ENCODE measurements at regions not wholly inside any gene's neighbourhood (a gene's known extent, or its start where the extent isn't known, plus 50 kb on each side); places are given as distances from the start of the nearest gene placed in this dataset.
A peak's percentile ranks its signal among the peaks of the same experiment; 100 is the strongest.

GRCh38 chr18:10022365-10022764 is 108.5 kb downstream of the VAPA start:
- ATAC-seq = no peak
- peaks cover 0 to 4% (median 0%) of the 10 kb centered on the region in 11 donors for H3K9me3 ChIP-seq
- no peak for DNase-seq
- 93 to 96% methylated on average over 4 of the region's 4 CpGs for WGBS, 2 donors
- no peak overlapping the region for H3K27ac ChIP-seq
- H3K36me3 ChIP-seq = no peaks in the 10 kb centered on the region
- TF ChIP-seq, protein P1, sequence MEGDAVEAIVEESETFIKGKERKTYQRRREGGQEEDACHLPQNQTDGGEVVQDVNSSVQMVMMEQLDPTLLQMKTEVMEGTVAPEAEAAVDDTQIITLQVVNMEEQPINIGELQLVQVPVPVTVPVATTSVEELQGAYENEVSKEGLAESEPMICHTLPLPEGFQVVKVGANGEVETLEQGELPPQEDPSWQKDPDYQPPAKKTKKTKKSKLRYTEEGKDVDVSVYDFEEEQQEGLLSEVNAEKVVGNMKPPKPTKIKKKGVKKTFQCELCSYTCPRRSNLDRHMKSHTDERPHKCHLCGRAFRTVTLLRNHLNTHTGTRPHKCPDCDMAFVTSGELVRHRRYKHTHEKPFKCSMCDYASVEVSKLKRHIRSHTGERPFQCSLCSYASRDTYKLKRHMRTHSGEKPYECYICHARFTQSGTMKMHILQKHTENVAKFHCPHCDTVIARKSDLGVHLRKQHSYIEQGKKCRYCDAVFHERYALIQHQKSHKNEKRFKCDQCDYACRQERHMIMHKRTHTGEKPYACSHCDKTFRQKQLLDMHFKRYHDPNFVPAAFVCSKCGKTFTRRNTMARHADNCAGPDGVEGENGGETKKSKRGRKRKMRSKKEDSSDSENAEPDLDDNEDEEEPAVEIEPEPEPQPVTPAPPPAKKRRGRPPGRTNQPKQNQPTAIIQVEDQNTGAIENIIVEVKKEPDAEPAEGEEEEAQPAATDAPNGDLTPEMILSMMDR (IDR thresholded peaks at IDR 0.05) = no peak
- H3K27me3 ChIP-seq = no peaks in the 10 kb centered on the region
- no peak overlapping the region for H3K4me3 ChIP-seq
- intact Hi-C loops (cut with DNase I) = no loop called here
- H3K4me1 ChIP-seq = peaks cover 0 to 17% (median 0%) of the 10 kb centered on the region in 9 donors

DNA sequence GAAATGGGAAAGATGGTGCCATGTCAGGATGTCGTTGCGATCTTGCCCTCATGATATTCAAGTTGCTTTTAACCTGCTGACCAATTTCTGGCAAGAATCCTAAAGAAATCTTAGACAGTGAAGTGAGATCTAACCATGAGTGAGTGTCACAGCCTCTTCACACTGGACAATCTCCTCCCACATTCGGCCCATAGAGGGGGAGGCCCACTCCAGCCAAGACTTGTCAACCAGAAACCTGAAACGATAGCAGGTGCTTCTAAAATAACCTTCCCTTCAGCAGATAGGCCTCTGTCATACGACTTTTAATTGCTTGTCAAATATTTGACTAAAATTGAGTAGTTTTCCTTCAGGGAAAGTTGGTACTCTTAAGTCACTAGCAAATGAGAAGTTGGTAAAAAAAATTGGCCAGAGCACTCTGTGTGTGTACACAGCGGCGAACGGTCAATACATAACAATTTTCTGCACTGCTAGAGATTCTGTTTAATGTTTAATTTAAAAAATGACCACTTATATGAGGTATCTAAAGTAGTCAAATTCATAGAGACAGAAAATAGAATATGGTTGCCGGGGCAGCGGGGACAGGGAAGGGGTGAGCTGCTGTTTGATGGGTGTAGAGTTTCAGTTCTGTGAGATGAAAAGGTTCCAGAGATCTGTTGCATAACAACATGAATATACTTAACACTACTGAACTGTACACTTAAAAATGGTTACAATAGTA is 110.2 kb downstream of the VAPA start:
- Histone ChIP-seq H3K36me3 (no peaks in the 10 kb centered on the region), H3K27ac (no peak overlapping the region), H3K9me3 (peaks cover 0 to 4% (median 0%) of the 10 kb centered on the region in 11 donors), H3K27me3 (no peaks in the 10 kb centered on the region), H3K4me3 (no peak overlapping the region), H3K4me1 (peaks cover 0 to 15% (median 0%) of the 10 kb centered on the region in 9 donors)
- ATAC-seq (no peak), DNase-seq (no peak)
- WGBS, 2 donors = 82 to 84% methylated on average over 10 of the region's 10 CpGs
- TF ChIP-seq, protein P1 (IDR thresholded peaks at IDR 0.05) = no peak
- intact Hi-C loops (cut with DNase I) = no loop called here

DNA sequence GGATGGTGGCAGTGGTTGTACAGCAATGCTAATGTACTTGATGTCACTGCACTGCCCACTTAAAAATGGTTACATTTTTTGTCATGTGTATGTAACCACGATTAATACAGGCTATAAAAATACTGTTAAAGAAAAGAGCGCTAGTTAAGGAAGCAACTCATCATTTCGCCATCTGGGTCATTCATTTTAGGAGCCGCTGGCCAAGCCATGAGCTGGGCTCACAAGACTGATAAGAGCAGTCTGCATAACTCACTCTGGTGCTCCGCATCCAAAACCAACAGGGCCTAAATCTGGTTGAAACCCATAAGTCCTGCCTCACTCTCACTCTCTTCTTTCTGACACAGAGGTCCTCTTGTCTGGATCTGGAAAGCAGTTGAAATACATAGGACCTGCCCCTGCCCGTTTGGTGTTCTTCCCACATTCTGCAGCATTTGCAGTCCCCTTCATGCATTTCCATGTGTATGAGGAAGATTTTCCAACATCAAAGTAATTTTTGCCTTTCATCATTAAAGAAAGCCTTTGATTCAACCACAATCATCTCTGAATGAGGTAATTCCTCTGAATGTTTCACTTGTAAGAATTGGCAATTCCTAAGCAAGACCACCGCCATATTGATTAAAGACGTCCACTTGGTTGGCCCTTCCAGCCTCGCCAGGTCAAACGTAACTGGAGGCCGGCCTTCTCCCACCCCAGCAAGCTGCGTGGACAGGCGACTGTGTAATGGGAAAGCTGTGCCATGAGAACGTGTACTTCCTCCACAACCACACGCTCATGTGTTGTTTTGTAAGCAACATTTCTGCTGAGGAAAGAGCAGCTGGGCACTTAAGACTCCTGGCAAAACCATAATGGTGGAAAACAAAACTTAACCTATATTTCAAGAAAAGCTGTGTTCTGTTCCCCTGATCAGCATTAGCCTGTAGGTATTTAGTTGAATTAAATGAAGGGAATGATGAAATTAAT is 112.2 kb downstream of the VAPA start:
- peaks cover 0 to 4% (median 0%) of the 10 kb centered on the region in 11 donors for H3K9me3 ChIP-seq
- no peaks in the 10 kb centered on the region for H3K36me3 ChIP-seq
- peak in 6 of 8 donors; percentile 61 to 78 (median 71) for ATAC-seq
- TF ChIP-seq, protein P1 (IDR thresholded peaks at IDR 0.05) = no peak
- H3K4me3 ChIP-seq = no peak overlapping the region
- no peak for DNase-seq
- peak overlapping the region in 7 of 10 donors; percentile 23 to 55 (median 50) for H3K27ac ChIP-seq
- intact Hi-C loops (cut with DNase I) = loop anchor here in 1 of 10 donors (5.0 kb wide), 1 partner anchor 54 kb away; no protein-coding TSS in a partner anchor
- peaks cover 0 to 10% (median 0%) of the 10 kb centered on the region in 9 donors for H3K4me1 ChIP-seq
- WGBS, 2 donors = 82 to 88% methylated on average over 15 of the region's 15 CpGs
- no peaks in the 10 kb centered on the region for H3K27me3 ChIP-seq

DNA sequence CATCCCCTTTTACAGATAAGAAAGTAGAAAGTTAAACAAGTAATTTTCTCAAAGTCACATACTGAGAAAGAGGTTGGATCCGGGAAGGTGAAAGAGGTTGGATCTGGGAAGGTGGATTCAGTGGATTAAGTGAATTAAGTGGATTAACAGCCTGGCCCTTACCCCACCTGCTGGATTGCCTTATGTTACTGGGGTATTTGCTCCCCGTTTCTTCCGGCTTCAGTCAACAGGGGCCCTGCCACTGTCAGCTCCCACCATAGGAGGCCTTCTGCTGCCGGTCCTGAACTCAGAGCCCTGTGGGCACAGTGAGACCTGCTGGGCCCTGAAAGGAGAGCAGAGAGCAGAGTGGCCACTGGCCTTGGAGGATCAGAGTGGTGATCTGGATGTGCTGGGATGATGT is 113.2 kb downstream of the VAPA start:
- Histone ChIP-seq H3K9me3 (peaks cover 0 to 4% (median 0%) of the 10 kb centered on the region in 11 donors), H3K36me3 (no peaks in the 10 kb centered on the region), H3K4me1 (peaks cover 0 to 11% (median under 1%) of the 10 kb centered on the region in 9 donors), H3K27ac (peak overlapping the region in 5 of 10 donors; percentile 22 to 51 (median 30)), H3K4me3 (no peak overlapping the region), H3K27me3 (no peaks in the 10 kb centered on the region)
- no peak for DNase-seq
- no peak for ATAC-seq
- WGBS, 2 donors = 93 to 99% methylated on average over 4 of the region's 4 CpGs
- intact Hi-C loops (cut with DNase I) = loop anchor here in 1 of 10 donors (5.0 kb wide), 1 partner anchor 55 kb away; no protein-coding TSS in a partner anchor
- TF ChIP-seq, protein P1 (IDR thresholded peaks at IDR 0.05) = no peak
